ENCODE measurements at regions not wholly inside any gene's neighbourhood (a gene's known extent, or its start where the extent isn't known, plus 50 kb on each side); places are given as distances from the start of the nearest gene placed in this dataset.

GRCh38 chr12:18824287-18824686 is 86.4 kb downstream of the CAPZA3 start:
- TF ChIP-seq, protein P1, sequence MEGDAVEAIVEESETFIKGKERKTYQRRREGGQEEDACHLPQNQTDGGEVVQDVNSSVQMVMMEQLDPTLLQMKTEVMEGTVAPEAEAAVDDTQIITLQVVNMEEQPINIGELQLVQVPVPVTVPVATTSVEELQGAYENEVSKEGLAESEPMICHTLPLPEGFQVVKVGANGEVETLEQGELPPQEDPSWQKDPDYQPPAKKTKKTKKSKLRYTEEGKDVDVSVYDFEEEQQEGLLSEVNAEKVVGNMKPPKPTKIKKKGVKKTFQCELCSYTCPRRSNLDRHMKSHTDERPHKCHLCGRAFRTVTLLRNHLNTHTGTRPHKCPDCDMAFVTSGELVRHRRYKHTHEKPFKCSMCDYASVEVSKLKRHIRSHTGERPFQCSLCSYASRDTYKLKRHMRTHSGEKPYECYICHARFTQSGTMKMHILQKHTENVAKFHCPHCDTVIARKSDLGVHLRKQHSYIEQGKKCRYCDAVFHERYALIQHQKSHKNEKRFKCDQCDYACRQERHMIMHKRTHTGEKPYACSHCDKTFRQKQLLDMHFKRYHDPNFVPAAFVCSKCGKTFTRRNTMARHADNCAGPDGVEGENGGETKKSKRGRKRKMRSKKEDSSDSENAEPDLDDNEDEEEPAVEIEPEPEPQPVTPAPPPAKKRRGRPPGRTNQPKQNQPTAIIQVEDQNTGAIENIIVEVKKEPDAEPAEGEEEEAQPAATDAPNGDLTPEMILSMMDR (conservative IDR thresholded peaks at IDR 0.05; ENCODE audit: low read length): no peak
- TF ChIP-seq EZH2phosphoT487 (IDR thresholded peaks at IDR 0.05; ENCODE audit: borderline replicate concordance): no peak

All from Loucy (cell line).